ENCODE measurements at regions not wholly inside any gene's neighbourhood (a gene's known extent, or its start where the extent isn't known, plus 50 kb on each side); places are given as distances from the start of the nearest gene placed in this dataset.

DNA sequence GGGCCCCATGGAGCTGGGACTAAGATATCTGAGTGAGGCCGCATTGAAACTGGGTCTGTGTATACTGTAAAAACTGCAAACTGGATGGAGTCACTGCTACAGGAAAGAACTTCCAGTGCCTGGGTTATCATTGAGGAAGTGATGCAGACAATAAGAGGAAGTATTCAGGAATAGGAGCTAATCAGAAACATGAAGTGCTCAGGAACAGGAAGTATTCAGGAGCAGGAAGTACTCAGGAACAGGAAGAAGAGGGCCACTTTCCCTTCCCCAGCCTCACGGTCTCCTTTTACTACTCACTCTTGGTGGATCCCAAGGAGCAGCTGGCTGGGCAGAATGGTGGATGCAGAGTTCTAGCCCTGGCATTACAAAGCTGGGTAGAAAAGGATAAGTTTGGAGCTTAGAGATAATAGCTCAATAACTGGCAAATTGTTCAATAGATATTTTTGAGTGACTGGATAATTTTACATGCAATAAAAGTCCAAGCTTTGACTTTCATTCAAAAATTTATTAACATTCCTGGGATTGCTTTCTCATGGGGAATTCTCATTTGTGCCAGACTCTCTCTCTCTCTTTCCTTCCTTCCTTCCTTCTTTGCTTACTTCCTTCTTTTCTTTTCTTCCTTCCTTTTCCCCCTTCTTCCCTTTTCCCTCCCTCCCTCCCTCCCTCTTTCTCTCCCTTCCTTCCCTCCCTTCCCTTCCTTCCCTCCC lies 82.2 kb upstream of the PAX1 start:
- TF ChIP-seq CTCF (conservative IDR thresholded peaks at IDR 0.05; ENCODE audit: low read length) (no peak), EZH2phosphoT487 (IDR thresholded peaks at IDR 0.05; ENCODE audit: borderline replicate concordance, low read depth, low read length) (no peak)
